Neural crest cell (in vitro differentiated cells): ENCODE measurements at regions not wholly inside any gene's neighbourhood (a gene's known extent, or its start where the extent isn't known, plus 50 kb on each side); places are given as distances from the start of the nearest gene placed in this dataset.

ENCODE experiments used
- DNase-seq: peaks from one replicate; pipeline ENCODE4 v3.0.0; 2021; ENCODE audit warnings: low read depth, mixed read lengths, low spot score
- H3K27ac Mint-ChIP-seq: one replicate; pipeline ENCODE4 v1.8.0; 2021; ENCODE audit warnings: mild to moderate bottlenecking, mixed read lengths; ENCODE audit not compliant: unreplicated experiment
- H3K27me3 Mint-ChIP-seq: 2 replicates; pipeline ENCODE4 v1.8.0; 2021; ENCODE audit warnings: low read depth, mild to moderate bottlenecking, mixed read lengths
- H3K36me3 Mint-ChIP-seq: 2 replicates; pipeline ENCODE4 v1.8.0; 2021; ENCODE audit warnings: low read depth, mild to moderate bottlenecking, mixed read lengths
- H3K4me1 Mint-ChIP-seq: 2 replicates; pipeline ENCODE4 v1.8.0; 2021; ENCODE audit warnings: mixed read lengths
- H3K4me3 Mint-ChIP-seq: one replicate; pipeline ENCODE4 v1.8.0; 2021; ENCODE audit warnings: mild to moderate bottlenecking, mixed read lengths
- H3K9me3 Mint-ChIP-seq: 2 replicates; pipeline ENCODE4 v1.8.0; 2021; ENCODE audit warnings: mixed read lengths
- CTCF ChIP-seq: fragments of 200-600 bp; sonication (generic); conservative IDR thresholded peaks from 2 replicates; pipeline ENCODE4 v1.5.0; 2021; ENCODE audit warnings: antibody characterized with exemption, mild to moderate bottlenecking

GRCh38 chr16:64489449-64489848 lies 632.4 kb downstream of the CDH11 start:
- H3K36me3 Mint-ChIP-seq: no peaks in the 10 kb centered on the region
- H3K27me3 Mint-ChIP-seq: no peaks in the 10 kb centered on the region
- H3K4me1 Mint-ChIP-seq: no peaks in the 10 kb centered on the region
- H3K9me3 Mint-ChIP-seq: peaks cover 4% of the 10 kb centered on the region
- no peak for TF ChIP-seq CTCF
- no peak overlapping the region for H3K27ac Mint-ChIP-seq
- no peak overlapping the region for H3K4me3 Mint-ChIP-seq
- DNase-seq: no peak

- H3K9me3 Mint-ChIP-seq: peaks cover 4% of the 10 kb centered on the region
- H3K4me1 Mint-ChIP-seq: peaks cover 3% of the 10 kb centered on the region
- no peak for TF ChIP-seq CTCF
- no peak overlapping the region for H3K4me3 Mint-ChIP-seq
- H3K27ac Mint-ChIP-seq: no peak overlapping the region
- no peak for DNase-seq
- no peaks in the 10 kb centered on the region for H3K36me3 Mint-ChIP-seq
- no peaks in the 10 kb centered on the region for H3K27me3 Mint-ChIP-seq
These were observed 635.3 kb downstream of the CDH11 start for GRCh38 chr16:64486561-64486960.

GRCh38 chr16:64481497-64481896 lies 640.4 kb downstream of the CDH11 start:
- Mint-ChIP-seq H3K4me3 (no peak overlapping the region), H3K27me3 (no peaks in the 10 kb centered on the region), H3K9me3 (peaks cover 4% of the 10 kb centered on the region), H3K36me3 (no peaks in the 10 kb centered on the region), H3K4me1 (peaks cover 5% of the 10 kb centered on the region), H3K27ac (no peak overlapping the region)
- no peak for TF ChIP-seq CTCF
- no peak for DNase-seq

GRCh38 chr16:64478252-64478906 lies 643.5 kb downstream of the CDH11 start:
- Mint-ChIP-seq H3K36me3 (no peaks in the 10 kb centered on the region), H3K27me3 (no peaks in the 10 kb centered on the region), H3K9me3 (peaks cover 4% of the 10 kb centered on the region), H3K4me3 (no peak overlapping the region), H3K27ac (no peak overlapping the region), H3K4me1 (peaks cover 14% of the 10 kb centered on the region)
- TF ChIP-seq CTCF: no peak
- no peak for DNase-seq

GRCh38 chr16:64475627-64476351 lies 646.1 kb downstream of the CDH11 start:
- TF ChIP-seq CTCF: no peak
- Mint-ChIP-seq H3K9me3 (peaks cover 4% of the 10 kb centered on the region), H3K4me3 (no peak overlapping the region), H3K4me1 (peaks cover 9% of the 10 kb centered on the region), H3K27me3 (no peaks in the 10 kb centered on the region), H3K27ac (no peak overlapping the region), H3K36me3 (no peaks in the 10 kb centered on the region)
- no peak for DNase-seq
